HG03575 (cell line): ENCODE measurements at regions not wholly inside any gene's neighbourhood (a gene's known extent, or its start where the extent isn't known, plus 50 kb on each side); places are given as distances from the start of the nearest gene placed in this dataset.

Experiments
- ATAC-seq: cut with Tn5 transposase; IDR thresholded peaks from one replicate; pipeline ENCODE4 v1.9.1; 2021; ENCODE audit not compliant: unreplicated experiment, insufficient number of reproducible peaks, low FRiP score; ENCODE audit errors: extremely low read depth

DNA sequence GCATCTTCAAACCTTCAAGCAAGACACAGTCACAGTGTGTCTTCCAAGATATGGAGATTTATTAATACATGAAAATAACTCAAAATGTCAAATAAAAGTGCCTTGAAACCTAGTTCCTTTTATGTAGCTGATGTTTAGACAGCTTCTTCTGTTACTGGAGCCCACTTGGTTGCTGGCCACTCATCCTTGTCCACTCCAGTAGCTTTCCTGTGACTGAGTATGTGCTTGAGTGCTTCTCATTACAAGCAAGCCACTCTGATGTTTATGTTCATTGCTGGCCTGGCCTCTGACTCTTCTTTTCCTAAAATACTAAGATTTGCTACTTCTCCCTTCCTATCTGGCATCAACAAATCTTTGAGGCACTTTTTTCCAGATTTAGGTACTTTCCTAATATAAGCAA is 545.2 kb upstream of the MAN1A1 start:
- no peak for ATAC-seq

DNA sequence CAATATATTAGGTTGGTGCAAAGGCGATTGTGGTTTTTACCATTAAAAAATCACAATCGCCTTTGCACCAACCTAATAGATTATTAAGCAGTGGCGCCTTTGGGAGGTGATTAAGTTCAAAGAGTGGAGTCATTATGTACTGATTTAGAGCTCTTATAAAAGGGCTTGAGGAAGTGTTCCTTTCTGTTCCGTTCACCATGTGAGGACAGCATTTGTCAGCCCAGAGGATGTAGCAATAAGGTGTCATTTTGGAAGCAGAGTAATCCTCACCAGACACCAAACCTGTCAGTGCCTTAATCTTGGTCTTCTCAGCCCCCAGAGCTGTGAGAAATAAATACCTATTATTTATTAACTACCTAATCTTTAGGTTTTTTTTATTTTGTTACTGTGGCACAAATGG is 542.1 kb upstream of the MAN1A1 start:
- ATAC-seq, result no peak

DNA sequence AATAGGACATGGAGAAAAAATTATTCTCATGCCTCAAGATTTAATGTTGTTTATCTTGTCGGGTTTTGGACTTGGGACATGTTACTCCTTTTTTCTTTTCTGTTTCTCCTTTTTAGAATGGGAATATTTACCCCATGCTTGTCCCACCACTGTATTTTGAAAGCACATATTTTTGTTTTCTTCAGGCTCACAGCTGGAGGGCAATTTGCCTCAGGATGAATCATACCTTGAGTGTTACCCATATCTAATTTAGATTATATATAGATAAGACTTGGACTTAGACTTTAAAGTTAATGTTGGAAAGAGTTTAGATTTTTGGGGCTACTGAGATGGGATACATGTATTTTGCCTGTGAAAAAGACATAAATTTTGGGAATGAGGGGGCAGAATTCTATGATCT is 541.6 kb upstream of the MAN1A1 start:
- ATAC-seq, result no peak

DNA sequence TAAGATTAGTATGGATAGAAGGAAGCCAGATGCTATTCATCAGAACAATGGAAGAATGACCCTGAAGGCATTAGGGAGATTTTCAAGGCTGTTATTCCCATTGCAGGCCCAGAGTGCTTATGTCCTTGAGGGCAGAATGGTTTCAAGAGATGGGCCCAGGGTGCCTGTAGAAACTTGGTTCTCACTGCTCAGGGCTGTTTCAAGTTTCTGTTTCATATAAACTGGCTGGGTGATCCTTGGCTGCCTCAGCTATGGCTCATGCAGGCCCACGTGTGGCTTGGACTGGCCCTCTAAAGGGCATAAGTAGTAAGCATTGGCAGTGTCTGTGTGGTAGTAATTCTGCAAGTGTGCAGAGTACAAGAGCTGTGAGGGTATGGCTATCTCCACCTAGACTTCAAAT is 540.9 kb upstream of the MAN1A1 start:
- no peak for ATAC-seq

DNA sequence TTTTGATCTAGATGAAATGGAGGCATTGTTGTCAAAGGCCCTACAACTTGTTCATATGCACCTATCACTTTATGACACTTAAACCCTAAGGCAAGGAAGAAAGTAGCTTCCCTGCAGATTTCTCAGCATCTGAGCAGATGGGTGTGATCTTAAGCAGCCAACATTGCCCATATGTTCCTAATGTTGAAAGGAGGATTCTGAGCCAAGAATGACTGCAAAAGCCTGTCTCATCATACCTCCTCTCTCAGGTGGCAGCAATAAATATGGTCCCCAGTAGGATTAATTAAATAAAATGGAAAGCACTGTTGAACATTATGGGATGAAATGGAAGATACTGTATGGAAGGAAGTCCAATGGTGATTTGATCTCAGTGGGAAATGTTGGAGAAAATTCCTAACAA is 538.1 kb upstream of the MAN1A1 start:
- ATAC-seq, result no peak

DNA sequence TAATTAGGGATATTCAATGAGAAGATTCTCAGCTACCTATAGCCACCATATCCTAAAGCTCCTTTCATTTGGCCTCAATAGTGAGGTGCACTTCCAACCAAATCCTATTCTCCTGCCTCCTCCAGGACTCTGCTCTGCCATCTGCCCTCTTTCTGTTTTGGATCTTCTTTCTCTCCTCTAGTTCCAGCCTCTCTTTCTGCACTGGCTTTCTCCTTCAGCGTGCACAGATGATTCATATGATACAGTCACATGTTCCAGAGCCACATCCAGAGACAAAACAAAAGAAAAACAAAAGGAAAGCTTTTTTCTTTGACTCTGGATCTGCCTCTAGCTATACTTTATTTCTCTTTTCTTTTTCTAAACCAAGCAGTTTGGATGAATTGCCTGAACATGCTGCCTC is 531.9 kb upstream of the MAN1A1 start:
- ATAC-seq, result no peak

DNA sequence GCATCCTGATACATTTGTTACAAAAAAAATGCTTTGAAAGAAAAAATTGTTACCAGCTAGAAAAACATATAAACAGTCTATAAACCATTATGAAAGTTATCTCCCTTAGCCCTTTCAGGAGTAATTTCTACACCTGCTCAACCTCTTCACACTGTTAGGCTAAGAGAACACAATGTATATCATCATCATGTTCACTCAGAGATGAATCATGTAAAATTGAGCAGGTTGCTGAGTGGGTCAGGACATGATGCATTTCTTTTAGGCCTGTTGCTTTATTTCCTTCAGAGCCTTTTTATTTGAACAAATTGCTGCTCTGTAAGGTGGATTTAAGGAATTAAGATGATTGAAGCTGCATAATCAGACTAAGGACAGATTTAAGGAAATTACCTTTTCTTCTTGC is 531.3 kb upstream of the MAN1A1 start:
- ATAC-seq, result no peak

DNA sequence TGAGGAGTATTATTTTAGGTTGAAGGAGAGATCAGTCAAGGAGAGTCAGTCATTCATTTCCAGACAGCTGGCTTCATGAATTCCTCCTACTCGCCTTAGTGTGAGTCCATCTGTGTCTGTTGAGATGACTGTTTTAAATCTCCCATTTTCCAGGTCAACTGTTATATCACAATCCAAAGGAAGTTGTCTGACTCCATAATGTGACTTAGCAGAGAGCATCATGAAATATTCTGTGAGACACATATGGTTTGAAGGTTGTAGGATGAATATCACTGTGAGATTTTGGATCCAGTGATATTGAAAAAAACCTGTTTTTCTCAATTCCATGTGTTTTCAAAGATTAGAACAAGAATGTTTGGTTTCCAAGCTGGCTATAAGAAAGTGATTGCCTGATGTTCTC is 530.2 kb upstream of the MAN1A1 start:
- no peak for ATAC-seq

DNA sequence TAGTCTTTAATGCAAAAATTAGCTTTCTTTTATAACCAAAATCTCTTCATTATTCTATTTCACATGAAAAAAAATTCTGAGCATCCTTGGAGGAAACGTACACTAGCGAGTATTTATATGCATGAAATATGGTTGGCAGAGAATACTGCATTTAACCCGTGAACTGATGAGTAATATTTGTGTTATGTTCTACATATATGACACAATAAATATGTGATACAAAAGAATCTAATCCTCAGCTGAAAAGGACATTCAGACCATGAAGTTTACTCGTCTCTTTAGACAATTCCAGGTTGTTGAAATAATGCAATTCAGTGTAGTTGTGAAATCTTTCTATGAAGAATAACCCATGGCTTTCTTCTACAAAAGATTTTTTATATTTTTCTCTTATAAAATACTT is 524.8 kb upstream of the MAN1A1 start:
- ATAC-seq, result no peak

DNA sequence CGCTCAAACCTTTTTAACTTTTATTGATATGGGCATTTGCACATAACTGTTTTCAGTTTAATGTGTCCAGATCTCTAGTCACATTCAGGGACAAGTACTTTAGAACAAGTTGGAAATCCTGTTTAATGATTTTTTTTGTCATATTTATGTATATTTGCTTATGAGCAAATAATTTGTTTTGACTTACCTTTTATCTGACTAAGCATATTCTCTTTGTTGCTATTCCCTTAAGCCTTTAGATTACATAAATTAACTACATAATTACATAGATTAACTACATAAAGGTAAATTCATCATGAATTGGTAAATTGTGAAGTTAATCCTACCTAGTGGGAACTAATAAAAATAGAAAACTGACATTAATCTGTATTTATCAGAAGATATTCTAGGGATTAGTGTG is 523.5 kb upstream of the MAN1A1 start:
- ATAC-seq, result no peak

DNA sequence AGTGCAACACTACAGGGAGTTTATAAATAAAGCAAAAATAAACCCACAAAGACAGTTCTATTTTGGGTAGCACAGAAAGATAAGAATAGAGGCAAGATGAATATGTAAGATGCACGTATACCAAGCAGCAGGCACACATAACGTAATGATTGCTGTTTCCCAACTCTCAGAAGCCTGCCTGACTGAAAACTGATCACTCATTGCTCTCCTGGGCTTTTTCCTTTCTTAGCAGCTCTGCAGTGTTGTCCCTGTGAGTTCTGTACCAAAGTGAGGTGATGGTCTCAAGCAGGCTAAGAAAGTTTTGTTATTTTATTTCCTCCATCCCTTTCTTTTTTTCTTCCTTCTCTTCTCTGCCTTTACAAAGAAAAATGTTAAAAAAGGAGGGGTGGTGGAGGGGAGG is 522.0 kb upstream of the MAN1A1 start:
- no peak for ATAC-seq

DNA sequence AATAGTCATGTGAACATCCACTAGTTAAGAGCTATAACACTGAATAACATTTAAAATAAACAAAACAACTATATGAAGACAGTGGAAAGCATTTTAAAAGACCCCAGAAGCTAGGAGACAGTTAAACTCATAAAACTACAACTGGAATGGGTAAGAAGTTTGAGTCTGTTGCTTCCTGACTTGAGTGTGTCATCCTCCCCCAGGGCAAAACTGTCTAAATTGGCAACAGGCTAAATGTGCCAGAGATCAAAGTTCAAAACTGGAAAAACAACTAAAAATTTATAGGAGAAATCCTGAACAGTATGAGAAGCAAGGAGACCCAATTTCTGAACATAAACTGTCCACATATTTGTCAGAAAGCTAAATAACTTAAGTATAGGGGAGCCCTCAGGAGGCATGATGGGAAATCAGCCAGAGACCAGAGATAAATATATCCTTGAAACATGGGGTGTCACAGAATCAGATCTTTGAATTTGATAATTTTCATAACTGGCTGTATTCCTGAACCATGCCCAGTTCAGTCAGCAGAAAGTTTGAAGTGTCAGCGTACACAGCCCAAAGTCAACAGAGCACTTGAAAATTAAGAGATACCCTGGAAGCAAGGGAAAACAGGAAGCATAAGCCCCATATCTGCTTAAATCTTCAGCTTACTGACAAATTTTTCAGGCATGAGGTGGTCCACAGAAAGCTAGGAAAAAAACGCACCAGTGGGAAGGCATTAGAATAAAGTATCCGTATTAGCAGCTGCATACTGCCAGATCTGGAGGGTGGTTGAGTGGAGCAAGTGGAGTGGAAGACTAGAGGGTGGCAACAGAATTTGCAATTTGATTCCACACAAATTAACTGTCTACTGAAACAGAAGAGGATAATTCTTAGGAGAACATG is 516.1 kb upstream of the MAN1A1 start:
- no peak for ATAC-seq

DNA sequence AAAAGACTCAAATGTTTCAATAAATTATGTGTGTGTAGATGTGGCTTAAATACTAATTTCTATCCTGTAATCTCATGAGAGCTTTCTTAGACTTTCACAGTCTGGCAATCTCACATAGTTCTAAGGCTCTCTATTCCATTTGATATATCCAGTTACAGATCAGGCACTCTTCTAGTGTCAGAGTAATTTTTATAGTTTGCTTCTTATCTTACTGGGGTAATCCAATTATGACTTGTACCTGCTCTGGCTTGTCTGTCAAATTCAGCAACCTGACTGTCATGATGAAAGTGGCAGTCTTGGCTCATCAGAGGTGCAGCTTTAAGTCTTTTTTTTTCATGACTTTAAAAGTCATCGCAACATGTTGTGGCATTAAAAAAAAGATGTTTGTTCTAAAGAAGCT is 513.2 kb upstream of the MAN1A1 start:
- ATAC-seq, result no peak

DNA sequence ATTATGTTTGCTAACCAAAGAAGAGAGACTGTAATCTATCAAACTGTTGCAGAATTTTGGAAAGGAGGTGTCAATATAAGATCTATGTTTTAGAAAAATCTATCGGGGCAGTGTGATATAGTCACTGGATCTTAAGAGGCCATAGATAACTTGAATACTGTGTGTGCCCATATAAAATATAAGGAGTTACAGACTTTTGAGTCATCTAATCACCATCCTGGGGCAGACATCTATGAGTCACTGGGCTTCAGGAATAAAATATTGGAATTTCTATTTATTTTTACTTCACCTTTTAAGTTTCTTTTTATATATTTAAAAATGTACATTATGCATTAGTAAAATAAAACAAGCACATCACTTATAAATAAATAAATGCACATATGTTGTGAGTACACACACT is 509.3 kb upstream of the MAN1A1 start:
- no peak for ATAC-seq

DNA sequence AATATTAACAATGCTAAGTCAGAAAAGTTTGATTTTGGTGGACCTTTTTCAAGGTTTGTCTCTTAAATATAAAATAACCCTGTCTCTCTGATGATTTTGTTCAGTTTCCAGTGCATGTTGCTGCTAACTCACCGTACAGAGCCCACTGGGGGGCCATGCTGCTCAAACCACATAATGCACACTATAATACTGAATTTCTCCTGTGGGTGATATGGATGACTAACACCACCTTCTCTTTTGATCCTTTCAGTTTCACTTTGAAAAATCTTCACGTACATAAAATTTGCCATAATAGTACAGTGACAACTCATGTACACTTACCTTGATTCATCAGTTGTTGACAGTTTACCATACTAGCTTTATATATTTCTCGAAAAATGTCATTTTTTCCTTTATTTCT is 506.6 kb upstream of the MAN1A1 start:
- peak; percentile 65 for ATAC-seq

DNA sequence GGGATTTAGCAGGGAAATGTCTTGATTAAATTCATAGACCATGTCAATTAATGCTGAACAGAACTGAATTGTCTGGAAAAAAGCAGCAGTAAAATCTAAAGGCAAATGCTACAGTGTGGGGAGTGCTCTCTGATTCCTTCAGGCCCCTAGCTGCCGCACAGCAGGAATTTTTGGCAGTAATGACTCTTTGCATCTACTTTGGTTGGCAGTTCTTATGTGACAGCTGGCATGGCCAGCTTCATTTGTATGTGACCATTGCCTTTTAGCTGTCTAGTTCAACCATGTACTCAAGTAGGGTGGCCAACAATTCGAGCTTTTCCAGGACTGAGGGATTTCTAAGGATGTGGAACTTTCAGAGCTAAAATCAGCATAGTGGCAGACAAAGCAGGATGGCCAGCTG is 499.1 kb upstream of the MAN1A1 start:
- no peak for ATAC-seq

DNA sequence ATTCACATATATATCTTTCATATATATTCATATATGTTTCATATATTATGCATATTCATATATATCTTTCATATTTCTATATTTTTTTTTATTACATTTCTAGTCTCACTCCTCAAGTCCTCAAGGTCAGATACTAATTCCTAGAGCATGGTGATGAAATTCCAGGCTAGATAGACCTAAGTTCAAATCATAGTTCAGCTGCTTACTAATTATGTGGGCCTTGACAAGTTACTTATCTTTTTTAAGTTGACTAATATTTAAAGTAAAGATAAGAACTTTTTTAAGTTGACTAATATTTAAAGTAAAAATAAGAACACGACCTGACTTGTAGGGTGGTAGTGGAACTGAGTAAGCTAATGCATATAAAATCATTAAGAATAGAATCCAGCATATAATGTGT is 495.6 kb upstream of the MAN1A1 start:
- ATAC-seq, result no peak

DNA sequence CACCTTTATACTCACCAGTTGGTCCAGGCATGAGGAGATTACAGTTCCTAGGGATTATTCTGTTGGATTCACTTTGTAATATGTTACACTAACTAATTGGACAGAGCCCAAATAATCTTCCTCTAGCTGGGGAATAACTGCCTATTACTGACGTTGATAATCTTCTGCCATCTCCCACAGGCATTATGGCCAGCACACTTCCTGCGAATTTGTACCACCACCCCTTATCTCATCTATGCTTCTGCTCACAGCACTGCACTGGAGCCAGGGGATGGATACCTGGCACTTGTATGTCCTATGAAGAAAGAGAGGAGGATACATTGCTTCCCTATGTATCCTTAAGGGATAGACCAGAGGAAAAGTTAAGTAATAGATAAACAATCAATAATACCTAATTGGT is 494.8 kb upstream of the MAN1A1 start:
- ATAC-seq, result no peak

DNA sequence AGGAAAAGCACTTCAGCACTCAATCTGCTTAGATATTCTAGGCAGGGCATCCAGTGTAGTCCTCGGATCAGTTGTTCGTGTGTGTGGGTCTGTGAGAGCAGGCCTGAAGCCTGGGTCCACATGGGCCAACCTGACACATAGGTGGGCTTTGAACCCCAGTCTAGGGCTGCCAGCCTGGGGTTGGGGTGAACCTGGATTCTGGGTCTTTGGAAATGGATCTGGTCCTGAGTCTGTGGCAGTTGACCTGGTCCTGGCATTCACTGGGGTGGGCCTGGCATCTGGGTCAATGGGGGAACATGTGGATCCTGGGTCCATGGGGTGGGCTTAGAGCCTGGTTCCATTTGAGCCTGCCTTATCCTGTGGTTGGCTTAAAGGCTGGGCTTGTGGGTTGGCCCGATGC is 492.6 kb upstream of the MAN1A1 start:
- ATAC-seq, result no peak

DNA sequence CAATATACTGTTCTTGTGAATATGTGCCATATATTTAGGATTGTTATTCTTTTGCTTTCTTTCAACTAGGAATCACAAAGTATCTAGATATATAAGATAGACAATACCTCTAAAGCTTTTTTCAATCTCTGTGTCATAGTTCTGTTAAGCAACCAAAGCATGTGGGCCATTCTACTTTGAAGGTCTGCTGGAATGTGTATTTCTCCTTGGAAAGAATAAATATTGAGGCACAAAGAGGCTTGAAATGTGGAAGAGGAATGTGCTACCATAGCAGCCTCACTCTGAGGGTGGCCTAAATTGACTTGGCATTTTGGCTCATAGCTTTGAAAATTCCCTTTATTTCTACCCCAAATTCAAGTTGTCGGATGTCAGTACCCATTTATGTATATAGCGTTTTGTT is 488.5 kb upstream of the MAN1A1 start:
- ATAC-seq, result no peak

DNA sequence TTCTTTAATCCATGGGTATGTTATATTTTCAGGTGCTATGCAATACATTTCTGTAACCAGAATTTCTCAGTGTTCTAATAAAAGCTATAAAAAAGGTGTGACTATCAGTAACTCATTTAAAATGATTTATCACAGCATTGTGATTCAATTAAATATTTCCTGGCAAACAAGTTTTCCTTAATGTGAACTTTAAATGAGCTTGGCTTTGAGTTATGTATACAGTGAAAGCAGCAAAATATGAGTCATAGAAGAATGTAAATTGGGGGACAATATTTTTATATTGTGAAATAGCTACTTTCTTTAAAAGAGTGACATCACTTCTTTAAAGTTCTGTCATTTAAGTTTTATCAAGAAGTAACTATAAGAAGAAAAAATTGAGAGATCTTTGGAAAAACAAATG is 484.9 kb upstream of the MAN1A1 start:
- ATAC-seq, result no peak
